ENCODE measurements at regions not wholly inside any gene's neighbourhood (a gene's known extent, or its start where the extent isn't known, plus 50 kb on each side); places are given as distances from the start of the nearest gene placed in this dataset.

DNA sequence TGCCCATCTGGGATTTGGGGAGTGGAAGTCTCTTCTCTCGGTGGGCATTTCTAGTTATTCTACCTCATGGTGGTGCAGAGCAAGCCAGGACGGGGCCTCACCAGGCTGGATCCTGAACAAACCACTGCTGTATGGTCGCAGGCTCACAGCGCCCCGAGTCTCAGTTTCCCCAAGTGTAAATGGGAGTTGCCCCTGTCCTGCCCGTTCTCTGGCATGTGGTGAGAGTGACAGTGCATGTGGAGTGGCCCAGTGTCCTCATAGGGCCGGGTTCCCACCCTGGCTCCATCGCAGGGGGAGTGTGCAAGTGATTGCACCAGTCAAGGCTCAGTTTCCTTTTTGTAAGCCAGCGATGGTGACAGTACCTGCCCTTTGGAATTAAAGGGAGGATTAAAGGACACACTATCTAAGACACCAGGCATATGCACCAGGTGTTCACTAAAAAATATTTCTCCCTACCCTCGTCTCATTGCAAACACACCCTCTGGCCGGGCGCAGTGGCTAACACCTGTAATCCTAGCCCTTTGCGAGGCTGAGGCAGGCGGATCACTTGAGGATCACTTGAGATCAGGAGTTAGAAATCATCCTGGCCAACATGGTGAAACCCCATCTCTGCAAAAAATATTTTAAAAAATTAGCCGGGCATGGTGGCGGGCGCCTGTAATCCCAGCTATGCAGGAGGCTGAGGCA lies 173.3 kb upstream of the MYCN start:
- DNase-seq = no peak

DNA sequence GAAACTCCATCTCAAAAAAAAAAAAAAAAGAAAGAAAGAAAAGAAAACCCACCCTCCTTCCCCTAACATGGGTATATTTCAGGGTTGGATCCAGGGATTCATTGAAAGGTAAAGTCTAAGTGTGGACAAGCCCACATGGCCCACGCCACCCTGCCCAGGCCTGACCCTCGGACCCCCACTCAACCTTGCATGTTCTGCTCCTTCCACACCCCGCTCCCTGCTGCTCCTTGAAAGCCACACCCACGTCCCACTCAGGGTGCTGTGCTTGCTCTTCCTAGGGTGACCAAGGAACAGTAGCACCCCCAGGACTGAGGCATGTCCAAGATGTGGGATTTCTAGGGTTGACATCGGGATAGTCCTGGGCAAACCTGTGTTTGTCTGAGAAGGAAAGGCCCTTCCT lies 172.7 kb upstream of the MYCN start:
- DNase-seq = no peak

DNA sequence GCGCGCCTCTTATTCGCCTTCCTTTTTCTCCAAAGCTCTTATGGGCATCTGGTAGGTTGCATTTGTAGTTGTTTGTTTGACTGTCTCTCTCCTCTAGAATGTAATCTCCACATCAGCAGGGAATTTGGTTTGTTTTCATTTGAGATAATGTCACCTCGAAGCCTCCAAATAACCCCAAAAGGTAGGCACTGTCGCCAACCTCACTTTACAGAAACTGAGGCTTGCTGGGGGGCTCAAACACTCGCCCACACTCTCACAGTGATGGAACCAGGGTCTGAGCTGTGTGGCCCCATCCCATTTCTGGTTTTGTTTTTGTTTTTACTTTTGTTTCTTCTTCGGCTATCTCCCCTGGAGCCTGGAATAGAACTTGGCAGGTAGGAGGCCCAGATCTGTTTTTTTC lies 172.2 kb upstream of the MYCN start:
- no peak for DNase-seq

DNA sequence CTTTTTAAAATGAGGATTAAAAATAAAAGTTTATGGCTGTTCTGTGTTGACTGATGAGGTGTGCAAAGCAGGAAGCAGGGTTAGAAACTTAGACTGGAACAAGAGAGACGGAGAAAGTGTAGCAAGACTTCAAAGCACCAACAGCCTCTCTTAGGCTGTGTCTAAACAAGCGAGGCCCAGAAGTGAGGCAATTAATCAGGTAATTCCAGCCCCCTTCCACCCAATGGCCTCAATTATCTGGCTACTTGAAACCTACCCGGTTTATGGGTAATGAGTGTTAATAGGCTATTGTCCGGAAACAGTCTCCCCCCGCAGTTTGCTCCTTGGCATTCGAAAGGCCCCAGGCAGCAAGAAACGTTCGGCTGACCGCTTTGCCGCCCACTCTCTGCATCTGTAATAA lies 171.7 kb upstream of the MYCN start:
- no peak for DNase-seq

DNA sequence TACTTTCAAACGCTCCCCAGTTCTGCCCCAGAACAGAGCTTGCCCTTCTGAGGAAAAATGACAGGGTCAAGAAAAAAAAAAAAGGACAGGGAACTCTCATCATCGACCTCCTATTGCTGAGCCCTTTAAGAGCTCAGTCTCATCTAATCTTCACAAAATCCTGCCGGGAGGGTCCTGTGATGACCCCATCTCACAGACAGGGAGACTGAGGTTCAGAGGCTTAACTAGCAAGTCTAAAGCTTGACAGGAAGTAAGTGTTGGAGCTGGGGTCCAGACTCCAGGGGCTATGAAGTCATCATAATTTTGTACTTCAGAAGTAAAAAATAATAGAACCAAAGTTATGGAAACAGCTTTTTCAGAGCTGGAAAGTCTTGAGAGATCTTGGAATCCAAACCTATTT lies 171.1 kb upstream of the MYCN start:
- DNase-seq = no peak

DNA sequence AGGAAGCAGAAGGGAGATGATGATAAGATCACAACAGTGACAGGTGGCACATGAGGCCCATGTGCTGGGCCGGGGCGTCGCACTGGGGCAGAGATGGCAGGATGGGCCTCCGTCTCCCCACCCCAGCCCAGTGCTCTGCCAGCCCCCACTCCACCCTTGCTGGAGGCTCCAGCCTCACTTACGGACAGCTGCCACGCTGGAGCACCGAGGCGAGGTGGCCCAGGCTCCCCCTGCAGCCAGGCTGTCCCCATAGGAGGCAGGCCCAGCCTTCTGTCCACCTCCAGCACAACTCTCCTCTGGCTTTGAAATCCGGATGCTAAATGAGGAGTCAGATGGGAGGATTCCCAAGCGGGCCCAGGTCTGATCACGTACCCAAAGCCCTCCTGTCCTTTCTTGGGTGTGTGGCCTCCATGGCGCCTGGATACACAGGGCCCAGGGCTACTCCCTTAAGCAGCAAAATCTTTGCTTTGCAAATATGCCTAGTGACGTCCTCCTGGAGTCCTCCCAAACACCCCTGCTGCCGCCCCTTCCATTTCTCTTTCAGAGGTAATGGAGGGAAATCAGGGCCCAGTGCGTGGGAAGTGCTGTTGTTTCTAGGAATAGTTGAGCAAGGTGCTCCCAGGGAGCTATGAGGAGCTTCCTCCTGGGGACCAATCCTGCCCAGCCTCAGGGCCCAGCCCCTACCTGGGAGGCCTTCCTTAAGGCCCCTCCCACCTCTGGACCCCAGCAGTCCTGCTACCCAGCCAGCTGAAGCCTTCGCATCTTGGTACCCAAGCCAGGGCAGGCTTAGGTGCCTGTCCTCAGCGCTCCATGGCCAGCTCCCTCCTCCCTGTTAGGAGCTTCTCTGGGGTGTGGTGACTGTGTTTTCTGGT lies 170.4 kb upstream of the MYCN start:
- no peak for DNase-seq

DNA sequence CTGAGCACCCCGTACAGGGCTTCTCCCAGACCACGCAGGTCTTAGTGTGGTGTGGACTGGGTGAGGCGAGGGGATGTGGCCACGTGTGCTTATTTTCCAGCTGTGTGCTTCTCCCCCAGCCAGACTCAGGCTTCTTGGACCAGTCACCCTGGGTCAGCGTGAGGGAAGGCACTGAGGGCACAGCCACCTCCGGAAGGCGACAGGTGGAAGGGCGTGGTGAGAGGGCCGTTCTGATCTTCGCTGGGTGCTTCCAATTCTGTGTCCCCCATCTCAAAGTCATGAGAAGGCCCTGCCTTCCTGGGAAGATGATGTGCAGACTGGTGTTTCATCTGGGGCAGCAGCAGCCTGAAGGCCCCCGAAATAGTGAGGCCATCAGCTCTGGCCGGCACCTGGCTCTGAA lies 169.7 kb upstream of the MYCN start:
- no peak for DNase-seq

DNA sequence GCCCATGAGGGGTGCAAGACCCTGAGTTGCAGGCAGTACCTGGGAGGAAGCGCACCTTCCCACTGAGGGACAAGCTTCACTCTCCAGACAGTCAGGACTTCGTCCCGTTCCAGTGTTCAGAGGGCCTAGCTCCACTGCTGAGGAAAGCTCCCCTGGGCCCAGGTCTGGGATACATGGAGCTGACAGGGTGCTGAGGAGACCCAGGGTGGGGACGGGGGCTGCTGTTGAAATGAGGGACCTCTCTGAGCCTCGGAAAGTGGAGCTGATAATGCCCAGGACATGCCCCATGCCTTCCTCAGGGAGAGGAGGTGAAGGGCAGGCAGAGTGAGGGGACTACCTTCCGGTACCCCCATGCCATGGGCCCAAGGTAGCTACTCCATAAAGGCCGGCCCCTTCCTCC lies 169.2 kb upstream of the MYCN start:
- DNase-seq = no peak

DNA sequence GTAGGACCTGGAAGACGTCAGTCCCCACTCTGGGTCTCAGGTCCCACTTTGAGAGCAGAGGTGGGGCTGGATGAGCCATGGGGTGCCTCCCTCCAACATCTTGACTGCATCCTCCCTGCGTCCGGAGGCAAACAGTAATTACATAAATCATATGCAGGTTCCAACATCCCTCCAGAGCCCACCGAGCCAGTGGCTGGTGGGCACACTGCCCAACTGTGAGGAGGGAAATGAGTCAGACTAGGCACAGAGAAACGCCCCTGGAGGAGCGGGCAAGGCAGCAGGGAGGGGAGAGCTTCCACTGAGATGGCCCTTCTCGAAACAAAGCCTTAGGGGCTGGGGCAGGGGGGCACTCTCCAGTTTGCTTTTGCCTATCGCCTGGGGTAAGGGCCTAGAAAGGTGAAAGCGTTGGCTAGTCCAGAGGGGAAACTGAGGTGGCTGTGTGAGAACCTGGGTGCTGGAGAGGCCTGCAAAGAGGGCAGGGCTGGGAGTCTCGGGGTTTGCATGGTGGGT lies 168.2 kb upstream of the MYCN start:
- DNase-seq = no peak

DNA sequence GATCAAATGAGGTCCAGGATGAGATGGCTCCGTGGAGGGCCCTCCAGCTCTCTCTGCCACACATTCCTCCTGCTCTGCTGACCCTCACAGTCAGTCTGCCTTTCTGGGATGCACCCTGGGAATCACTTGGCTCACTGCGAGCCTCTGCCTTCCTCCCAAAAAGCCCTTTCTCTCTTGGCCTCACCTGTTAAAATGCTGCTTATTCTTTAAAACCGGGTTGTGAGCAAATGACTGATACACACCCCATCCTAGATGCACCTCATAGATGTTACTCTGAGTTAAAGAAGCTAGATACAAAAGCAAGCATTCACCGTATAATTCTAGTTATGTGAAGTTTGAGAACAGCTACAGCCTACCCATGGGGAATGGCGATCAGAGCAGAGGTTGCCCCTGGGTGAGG lies 167.7 kb upstream of the MYCN start:
- no peak for DNase-seq

DNA sequence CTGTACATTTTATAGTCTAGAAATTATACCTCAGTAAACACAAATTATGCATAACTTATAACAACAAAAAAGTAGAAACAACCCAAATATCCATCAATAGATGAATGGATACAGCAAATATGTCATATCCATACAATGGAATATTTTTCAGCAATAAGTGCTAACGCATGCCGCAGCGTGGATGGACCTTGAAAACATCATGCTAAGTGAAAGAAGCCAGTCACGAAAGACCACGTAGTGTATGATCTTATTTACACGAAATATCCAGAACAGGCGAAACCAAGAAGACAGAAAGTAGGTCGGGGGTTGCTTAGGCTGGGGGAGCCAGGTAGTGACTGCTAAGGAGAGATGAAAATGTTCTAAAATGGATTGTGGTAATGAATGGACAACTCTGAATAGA lies 167.1 kb upstream of the MYCN start:
- DNase-seq = no peak

DNA sequence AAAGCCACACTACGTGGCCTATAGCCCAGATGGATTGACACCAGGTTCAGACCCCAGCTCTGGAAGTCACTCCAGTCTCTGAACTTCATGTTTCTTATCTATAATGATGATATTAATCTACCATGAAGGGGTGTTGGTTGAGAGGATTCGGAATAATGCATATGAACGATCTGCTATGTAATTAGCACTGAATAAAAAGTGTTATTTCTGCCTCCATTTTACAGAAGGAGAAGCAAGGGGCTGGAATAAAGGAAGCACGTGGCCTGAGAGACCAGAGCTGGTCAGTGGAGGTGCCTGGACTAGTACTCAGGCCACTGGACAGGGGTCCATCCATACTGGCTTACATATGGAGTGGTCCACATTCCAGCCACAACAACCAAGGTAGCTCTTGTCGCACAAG lies 166.5 kb upstream of the MYCN start:
- no peak for DNase-seq

DNA sequence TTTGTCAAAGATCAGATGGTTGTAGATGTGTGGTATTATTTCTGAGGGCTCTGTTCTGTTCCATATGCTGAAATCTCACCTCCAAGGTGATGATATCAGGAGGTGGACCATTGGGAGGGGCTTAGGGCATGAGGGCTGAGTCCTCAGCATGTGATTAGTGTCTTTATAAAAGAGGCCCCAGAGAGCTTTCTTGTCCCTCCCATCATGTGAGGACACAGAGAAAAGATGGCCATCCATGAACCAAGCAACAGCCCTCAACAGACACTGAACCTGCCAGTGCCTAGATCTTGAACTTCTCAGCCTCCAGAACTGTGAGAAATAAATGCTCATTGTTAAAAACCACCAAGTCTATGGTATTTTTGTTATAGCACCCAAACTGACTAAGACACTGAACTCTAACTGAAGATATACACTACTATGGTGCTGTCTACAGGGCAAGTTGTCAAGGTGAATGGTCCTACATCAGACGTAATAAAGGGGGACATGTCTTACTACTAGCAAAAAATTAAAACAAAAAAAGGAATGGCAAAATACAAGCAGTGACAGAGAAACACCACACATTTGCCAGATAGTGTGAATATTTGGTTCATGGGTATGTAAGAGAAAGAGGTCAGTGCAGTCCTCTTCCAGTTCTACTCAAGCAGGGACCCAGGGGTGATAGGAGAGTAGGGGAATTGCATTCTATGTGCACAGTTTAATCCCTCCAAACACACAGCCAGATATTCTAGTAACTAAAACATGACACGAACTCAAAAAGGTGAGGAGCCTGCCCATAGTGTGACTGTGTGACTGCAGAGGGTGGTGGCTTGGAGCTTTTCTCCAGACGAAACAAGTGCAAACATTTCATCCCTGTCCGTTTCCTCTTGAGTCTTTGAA lies 164.4 kb upstream of the MYCN start:
- no peak for DNase-seq

DNA sequence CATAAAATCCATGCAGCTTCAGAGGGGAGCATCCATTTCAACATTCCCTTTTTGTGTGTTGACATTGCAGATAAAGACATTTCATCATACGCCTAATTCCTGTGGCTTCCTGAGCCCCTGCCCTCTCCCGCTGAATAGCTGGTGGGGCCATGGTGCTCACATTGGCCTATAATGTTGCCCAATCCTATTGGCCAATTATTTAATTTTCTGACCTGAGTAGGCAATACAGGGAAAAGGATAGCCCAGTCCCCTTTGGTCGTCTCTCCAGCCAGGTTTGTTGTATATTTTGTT lies 163.8 kb upstream of the MYCN start:
- no peak for DNase-seq

DNA sequence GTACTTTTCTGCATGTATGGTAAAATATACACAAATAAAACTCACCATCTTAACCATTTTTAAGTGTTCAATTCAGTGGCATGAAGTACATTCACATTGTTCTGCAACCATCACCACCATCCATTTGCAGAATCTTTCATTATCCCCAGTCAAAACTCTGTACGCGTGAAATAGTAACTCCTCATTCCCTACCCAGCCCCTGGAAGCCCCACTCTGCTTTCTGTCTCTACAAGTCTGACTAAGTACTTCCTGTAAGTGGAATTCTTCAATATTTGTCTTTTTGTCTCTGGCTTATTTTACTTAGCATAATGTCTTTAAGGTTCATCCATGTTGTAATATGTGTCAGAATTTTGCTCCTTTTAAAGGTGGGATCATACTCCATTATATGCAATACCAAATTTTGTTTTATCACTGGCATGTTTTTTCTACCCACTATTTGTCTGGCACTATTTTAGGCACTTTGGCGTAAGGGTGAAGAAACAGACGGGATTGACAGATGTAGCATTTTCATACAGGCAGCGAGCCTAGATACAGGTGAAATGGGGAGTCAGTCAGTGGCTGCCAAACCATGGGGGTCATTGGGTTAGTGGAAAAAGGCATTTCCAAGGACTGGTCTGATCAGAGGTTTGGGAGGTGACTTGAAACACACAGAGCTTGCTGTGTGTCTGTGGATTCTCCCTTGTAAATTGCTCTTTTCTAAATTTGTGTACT lies 163.2 kb upstream of the MYCN start:
- DNase-seq = no peak

DNA sequence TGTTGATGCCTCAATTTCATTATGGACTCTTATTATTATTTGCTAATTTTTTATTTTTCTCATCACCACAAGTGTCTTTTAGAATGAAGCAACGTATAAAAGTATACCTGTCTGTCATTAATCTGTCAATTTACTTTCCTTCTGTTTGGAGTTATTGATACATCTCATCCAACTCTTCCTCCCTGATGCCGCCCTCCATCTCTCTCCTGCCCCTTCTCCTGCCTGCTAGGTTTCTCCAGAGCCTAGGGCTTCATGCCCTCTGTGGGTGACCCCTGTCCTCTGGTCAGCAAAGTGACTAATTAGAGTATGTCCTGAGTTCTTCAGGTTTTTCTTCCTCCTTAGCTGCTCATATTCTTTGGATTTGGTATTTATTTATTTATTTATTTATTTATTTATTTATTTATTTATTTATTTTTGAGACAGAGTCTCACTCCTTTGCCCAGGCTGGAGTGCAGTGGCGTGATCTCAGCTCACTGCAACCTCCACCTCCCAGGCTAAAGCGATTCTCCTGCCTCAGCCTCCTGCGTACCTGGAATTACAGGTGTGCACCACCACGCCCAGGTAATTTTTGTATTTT lies 162.5 kb upstream of the MYCN start:
- DNase-seq = no peak

DNA sequence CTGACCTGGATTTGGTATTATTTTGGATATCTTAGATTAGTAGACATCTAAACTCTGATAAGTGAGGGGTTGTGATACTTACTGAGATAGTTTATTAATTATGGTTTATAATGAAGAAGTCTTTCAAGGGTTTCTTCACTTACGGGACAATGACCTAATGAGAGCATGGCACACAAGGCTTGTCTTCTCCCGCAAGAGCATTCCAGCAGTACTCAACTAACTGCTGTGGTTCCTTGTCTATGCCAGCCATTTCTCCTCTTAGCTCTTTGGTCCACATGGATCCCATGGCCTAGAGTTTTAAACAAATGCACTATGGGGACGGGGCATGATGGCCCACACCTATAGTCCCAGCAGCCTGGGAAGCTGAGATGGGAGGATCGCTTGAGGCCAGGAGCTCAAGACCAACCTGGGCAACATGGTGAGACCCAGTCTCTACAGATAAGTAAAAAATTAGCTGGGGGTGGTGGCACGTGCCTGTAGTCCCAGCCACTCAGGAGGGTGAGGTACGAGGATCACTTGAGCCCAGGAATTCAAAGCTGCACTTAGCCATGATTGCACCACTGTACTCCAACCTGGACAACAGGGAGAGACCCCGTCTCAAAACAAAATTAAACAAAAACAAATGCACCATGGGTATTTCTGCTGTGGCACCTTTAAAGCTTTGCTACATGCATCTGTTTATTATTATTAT lies 161.7 kb upstream of the MYCN start:
- DNase-seq = no peak

DNA sequence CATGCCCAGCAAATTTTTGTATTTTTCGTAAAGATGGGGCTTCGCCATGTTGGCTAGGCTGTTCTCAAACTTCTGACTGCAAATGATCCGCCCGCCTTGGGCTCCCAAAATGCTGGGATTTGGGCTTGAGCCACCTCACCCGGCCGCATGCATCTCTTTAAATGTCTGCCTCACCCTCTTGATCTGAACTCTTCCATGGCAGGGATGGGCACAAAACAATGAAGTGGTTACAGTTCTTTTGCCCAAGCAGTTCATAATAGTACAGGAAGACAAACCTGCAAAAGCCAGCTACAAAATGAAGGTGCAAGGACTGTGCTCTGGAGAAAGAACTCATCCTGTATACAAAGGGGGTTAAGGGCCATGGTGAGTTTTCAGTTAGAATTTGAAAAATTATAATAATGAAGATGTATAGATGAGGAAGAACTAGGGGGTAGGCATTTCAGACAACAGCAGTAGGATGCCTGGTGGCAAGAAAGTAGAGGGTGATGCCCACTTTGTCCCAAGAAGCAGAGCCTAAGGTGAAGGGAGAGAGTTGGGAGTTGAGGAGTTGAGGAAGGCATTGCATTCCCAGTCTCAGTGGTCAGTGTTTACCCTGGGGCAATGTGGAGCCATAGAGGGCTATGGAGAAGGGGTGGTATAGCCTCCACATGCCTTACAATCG lies 160.8 kb upstream of the MYCN start:
- DNase-seq = no peak

DNA sequence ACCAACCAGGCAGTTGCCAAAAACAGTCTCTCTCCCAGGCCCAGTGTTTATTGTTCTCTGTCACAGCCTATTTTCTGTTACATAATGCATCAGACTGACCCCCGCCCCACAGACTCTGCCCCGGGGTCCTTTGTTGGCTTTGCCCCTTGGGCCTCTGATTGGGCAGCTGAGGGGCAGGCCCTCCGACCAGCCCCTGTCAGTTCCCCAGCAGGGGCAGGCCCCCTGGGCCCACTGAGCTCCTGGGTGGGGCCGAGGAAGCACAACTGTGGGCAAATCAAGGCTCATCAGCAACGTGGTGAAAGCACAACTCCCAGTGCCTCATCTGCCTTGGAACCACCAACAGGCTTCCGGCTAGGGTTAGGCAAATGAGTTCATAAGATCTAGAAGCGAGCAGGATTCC lies 160.1 kb upstream of the MYCN start:
- no peak for DNase-seq

DNA sequence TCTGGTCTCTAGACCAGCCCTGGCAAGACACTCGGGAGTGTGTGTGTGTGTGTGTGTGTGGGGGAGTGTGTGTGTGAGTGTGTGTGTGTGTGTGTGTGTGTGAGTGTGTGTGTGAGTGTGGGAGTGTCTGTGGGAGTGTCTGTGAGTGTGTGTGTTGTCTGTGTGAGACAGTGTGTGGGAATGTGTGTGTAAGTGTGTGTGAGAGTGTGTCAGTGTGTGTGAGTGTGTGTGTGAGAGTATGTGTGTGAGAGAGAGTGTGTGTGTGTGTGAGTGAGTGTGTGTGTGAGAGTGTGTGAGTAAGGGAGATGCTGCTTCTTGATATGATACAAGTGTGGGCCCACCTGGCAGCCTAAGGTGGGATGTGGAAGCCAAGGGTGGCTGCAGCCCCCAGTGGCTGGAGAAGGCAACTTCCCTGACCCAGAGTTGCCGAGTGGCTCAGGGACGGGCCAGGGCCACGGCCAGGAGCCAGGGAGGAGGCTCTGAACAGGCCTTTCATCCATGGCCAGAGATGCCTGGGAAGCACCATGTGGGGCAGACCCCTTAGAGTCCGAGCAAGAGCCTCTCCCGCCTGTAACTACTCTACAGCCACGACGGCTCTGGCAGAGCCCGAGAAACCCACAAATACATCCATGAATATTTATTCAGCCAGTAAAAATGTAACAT lies 159.3 kb upstream of the MYCN start:
- no peak for DNase-seq

Data from DMS153 (cell line).